ENCODE measurements at regions not wholly inside any gene's neighbourhood (a gene's known extent, or its start where the extent isn't known, plus 50 kb on each side); places are given as distances from the start of the nearest gene placed in this dataset.
A peak's percentile ranks its signal among the peaks of the same experiment; 100 is the strongest.

GRCh38 chr4:12861422-12861821 is 622.7 kb downstream of the RAB28 start:
- H3K36me3 ChIP-seq (ENCODE audit: insufficient read depth, low read length), result no peaks in the 10 kb centered on the region
- H3K27me3 ChIP-seq (ENCODE audit: insufficient read depth, low read length), result no peaks in the 10 kb centered on the region
- no peaks in the 10 kb centered on the region for H3K4me1 ChIP-seq (ENCODE audit: insufficient read depth, low read length)
- no peak overlapping the region for H3K4me3 ChIP-seq (ENCODE audit: low read length)
- H2AFZ ChIP-seq (ENCODE audit: low read depth, low read length), result no peak overlapping the region
- no peaks in the 10 kb centered on the region for H3K9me3 ChIP-seq (ENCODE audit: low read length)

- Histone ChIP-seq H2AFZ (ENCODE audit: low read depth, low read length) (peak overlapping the region; percentile 53), H3K27me3 (ENCODE audit: insufficient read depth, low read length) (no peaks in the 10 kb centered on the region), H3K36me3 (ENCODE audit: insufficient read depth, low read length) (no peaks in the 10 kb centered on the region), H3K4me3 (ENCODE audit: low read length) (no peak overlapping the region), H3K4me1 (ENCODE audit: insufficient read depth, low read length) (no peaks in the 10 kb centered on the region), H3K9me3 (ENCODE audit: low read length) (no peaks in the 10 kb centered on the region)
Measured at GRCh38 chr4:12852338-12853307, 631.5 kb downstream of the RAB28 start.

DNA sequence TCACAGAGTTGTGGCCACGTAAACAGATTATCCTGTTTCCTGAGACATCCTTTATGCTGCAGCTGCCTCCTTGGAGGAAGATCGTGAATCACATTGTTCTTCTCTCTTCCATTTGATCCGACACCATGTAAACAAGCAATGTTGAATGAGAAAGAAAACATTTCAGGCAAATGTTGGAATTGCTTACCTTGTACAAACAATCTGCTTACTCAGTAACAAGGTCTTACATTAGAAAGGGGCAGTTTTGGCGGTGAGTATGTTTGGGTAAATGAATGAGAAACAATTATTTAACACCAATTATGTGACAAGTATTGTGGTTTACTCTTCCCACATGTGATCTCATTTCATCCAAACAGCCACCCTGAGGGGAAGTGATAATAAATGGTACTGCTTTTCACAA is 637.8 kb downstream of the RAB28 start:
- Histone ChIP-seq H3K36me3 (ENCODE audit: insufficient read depth, low read length) (no peaks in the 10 kb centered on the region), H3K4me3 (ENCODE audit: low read length) (no peak overlapping the region), H3K9me3 (ENCODE audit: low read length) (no peaks in the 10 kb centered on the region), H3K27me3 (ENCODE audit: insufficient read depth, low read length) (no peaks in the 10 kb centered on the region), H3K4me1 (ENCODE audit: insufficient read depth, low read length) (no peaks in the 10 kb centered on the region), H2AFZ (ENCODE audit: low read depth, low read length) (no peak overlapping the region)

DNA sequence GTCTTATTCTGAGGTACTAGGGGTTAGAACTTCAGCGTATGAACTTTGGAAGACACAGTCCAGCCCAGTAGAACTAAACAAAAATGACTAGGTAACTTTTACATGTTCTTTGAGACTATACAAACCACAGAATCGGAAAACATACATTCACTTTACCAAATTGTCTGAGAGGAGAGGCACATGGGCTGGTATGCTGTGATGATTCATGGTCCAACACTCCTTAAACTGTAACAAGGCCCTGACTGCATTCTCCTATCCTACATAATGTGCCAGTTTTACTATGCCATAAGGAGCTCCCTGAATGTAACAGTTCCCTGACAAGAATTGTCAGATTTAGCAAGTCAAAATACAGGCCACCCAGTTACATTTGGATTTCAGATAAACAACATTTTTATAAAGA is 640.0 kb downstream of the RAB28 start:
- H2AFZ ChIP-seq (ENCODE audit: low read depth, low read length), result no peak overlapping the region
- H3K9me3 ChIP-seq (ENCODE audit: low read length), result no peaks in the 10 kb centered on the region
- H3K4me1 ChIP-seq (ENCODE audit: insufficient read depth, low read length), result no peaks in the 10 kb centered on the region
- no peaks in the 10 kb centered on the region for H3K36me3 ChIP-seq (ENCODE audit: insufficient read depth, low read length)
- no peak overlapping the region for H3K4me3 ChIP-seq (ENCODE audit: low read length)
- no peaks in the 10 kb centered on the region for H3K27me3 ChIP-seq (ENCODE audit: insufficient read depth, low read length)

- Histone ChIP-seq H2AFZ (ENCODE audit: low read depth, low read length) (no peak overlapping the region), H3K36me3 (ENCODE audit: insufficient read depth, low read length) (no peaks in the 10 kb centered on the region), H3K4me1 (ENCODE audit: insufficient read depth, low read length) (no peaks in the 10 kb centered on the region)
Measured at GRCh38 chr4:12827966-12828365, 656.2 kb downstream of the RAB28 start.

DNA sequence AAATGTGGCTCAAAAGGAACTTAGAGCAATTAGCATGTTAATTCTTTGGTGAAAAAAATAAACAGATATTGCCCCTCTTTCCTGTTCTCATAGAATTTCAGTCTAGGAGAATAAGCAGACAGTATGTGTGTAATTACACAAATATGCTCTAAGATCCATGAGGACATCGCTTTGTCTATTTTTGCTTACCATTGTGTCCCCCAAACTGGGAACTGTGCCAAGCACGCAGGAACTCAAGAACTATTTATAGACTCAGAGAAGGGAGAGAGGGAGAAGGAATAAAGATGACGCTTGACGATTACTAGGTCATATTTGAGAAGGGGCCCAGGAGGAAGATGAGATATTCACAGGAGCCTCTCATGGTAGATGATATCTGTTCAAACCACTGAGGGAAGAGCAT is 692.6 kb downstream of the RAB28 start:
- H2AFZ ChIP-seq (ENCODE audit: low read depth, low read length), result no peak overlapping the region
- H3K36me3 ChIP-seq (ENCODE audit: insufficient read depth, low read length), result no peaks in the 10 kb centered on the region
- H3K4me3 ChIP-seq (ENCODE audit: low read length), result no peak overlapping the region
- H3K9me3 ChIP-seq (ENCODE audit: low read length), result no peaks in the 10 kb centered on the region
- no peaks in the 10 kb centered on the region for H3K4me1 ChIP-seq (ENCODE audit: insufficient read depth, low read length)
- H3K27me3 ChIP-seq (ENCODE audit: insufficient read depth, low read length), result no peaks in the 10 kb centered on the region

More at GRCh38 chr4:12827966-12828365, 656.2 kb downstream of the RAB28 start:
- Histone ChIP-seq H3K9me3 (ENCODE audit: low read length) (no peaks in the 10 kb centered on the region), H3K27me3 (ENCODE audit: insufficient read depth, low read length) (no peaks in the 10 kb centered on the region), H3K4me3 (ENCODE audit: low read length) (no peak overlapping the region)

DNA sequence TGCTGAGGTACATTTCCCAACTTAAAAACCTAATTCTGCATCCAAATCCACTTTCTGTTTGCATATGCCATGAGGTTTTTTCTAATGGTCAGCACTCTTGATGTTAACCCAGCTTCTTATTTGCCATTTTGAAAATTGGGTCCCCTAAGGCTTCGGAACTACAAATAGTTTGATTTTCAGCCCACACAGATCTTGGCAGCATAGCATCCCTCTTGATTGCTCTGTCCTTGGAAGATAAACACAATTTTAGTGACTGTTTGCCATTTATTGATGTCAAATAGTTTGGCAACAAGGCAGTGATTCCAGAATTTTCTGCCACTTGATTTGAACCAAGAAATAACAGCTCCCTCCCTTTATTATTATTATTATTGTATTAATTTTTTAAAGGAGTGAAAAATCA is 696.9 kb downstream of the RAB28 start:
- Histone ChIP-seq H3K36me3 (ENCODE audit: insufficient read depth, low read length) (no peaks in the 10 kb centered on the region), H3K27me3 (ENCODE audit: insufficient read depth, low read length) (no peaks in the 10 kb centered on the region), H2AFZ (ENCODE audit: low read depth, low read length) (no peak overlapping the region), H3K9me3 (ENCODE audit: low read length) (no peaks in the 10 kb centered on the region), H3K4me1 (ENCODE audit: insufficient read depth, low read length) (no peaks in the 10 kb centered on the region), H3K4me3 (ENCODE audit: low read length) (no peak overlapping the region)

GRCh38 chr4:12778706-12779105 is 705.4 kb downstream of the RAB28 start:
- Histone ChIP-seq H3K4me1 (ENCODE audit: insufficient read depth, low read length) (no peaks in the 10 kb centered on the region), H3K36me3 (ENCODE audit: insufficient read depth, low read length) (no peaks in the 10 kb centered on the region), H3K27me3 (ENCODE audit: insufficient read depth, low read length) (no peaks in the 10 kb centered on the region), H2AFZ (ENCODE audit: low read depth, low read length) (no peak overlapping the region), H3K4me3 (ENCODE audit: low read length) (no peak overlapping the region), H3K9me3 (ENCODE audit: low read length) (no peaks in the 10 kb centered on the region)

- Histone ChIP-seq H3K27me3 (ENCODE audit: insufficient read depth, low read length) (no peaks in the 10 kb centered on the region), H2AFZ (ENCODE audit: low read depth, low read length) (no peak overlapping the region), H3K4me3 (ENCODE audit: low read length) (no peak overlapping the region), H3K9me3 (ENCODE audit: low read length) (no peaks in the 10 kb centered on the region), H3K4me1 (ENCODE audit: insufficient read depth, low read length) (no peaks in the 10 kb centered on the region), H3K36me3 (ENCODE audit: insufficient read depth, low read length) (no peaks in the 10 kb centered on the region)
Measured at GRCh38 chr4:12778191-12778590, 705.9 kb downstream of the RAB28 start.

DNA sequence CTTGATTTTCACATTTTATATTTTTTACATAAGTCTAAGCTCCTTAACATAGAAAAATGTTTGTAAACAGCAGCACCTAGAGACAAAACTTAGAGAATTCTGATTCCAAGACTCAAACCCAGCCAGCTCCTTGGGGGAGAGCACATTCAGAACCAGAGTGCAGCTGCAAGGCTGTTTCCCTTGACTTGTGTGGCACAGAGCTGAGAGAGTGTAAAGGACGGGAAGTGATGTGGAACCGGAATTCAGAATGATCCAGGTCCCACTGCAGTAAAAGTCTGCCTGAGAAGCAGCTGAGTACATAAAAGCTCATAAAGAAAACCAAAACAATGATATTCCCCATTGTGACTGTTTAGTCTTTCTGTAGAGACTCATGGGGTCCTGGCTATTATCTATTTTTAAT is 713.8 kb downstream of the RAB28 start:
- Histone ChIP-seq H2AFZ (ENCODE audit: low read depth, low read length) (peak overlapping the region; percentile 57), H3K36me3 (ENCODE audit: insufficient read depth, low read length) (no peaks in the 10 kb centered on the region), H3K4me3 (ENCODE audit: low read length) (no peak overlapping the region), H3K4me1 (ENCODE audit: insufficient read depth, low read length) (peaks cover 9% of the 10 kb centered on the region), H3K27me3 (ENCODE audit: insufficient read depth, low read length) (no peaks in the 10 kb centered on the region), H3K9me3 (ENCODE audit: low read length) (no peaks in the 10 kb centered on the region)

DNA sequence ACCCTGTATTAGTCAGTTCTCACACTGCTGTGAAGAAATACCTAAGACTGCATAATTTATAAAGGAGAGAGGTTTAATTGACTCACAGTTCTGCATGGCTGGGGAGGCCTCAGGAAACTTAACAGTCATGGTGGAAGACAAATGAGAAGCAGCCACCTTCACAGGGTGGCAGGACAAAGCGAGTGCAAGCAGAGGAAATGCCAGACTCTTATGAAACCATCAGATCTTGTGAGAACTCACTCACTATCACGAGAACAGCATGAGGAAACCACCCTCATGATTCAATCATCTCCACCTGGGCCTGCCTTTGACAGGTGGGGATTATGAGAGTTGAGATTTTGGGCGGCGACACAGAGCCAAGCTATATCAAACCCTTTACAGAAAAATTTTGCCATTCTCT is 722.4 kb downstream of the RAB28 start:
- H3K4me1 ChIP-seq (ENCODE audit: insufficient read depth, low read length), result no peaks in the 10 kb centered on the region
- H3K27me3 ChIP-seq (ENCODE audit: insufficient read depth, low read length), result no peaks in the 10 kb centered on the region
- no peaks in the 10 kb centered on the region for H3K36me3 ChIP-seq (ENCODE audit: insufficient read depth, low read length)
- no peaks in the 10 kb centered on the region for H3K9me3 ChIP-seq (ENCODE audit: low read length)
- H2AFZ ChIP-seq (ENCODE audit: low read depth, low read length), result no peak overlapping the region
- H3K4me3 ChIP-seq (ENCODE audit: low read length), result no peak overlapping the region

GRCh38 chr4:12747154-12747553 is 737.0 kb downstream of the RAB28 start:
- no peaks in the 10 kb centered on the region for H3K36me3 ChIP-seq (ENCODE audit: insufficient read depth, low read length)
- no peak overlapping the region for H3K4me3 ChIP-seq (ENCODE audit: low read length)
- peaks cover 16% of the 10 kb centered on the region for H3K4me1 ChIP-seq (ENCODE audit: insufficient read depth, low read length)
- peak overlapping the region; percentile 2 for H2AFZ ChIP-seq (ENCODE audit: low read depth, low read length)
- no peaks in the 10 kb centered on the region for H3K27me3 ChIP-seq (ENCODE audit: insufficient read depth, low read length)
- no peaks in the 10 kb centered on the region for H3K9me3 ChIP-seq (ENCODE audit: low read length)

DNA sequence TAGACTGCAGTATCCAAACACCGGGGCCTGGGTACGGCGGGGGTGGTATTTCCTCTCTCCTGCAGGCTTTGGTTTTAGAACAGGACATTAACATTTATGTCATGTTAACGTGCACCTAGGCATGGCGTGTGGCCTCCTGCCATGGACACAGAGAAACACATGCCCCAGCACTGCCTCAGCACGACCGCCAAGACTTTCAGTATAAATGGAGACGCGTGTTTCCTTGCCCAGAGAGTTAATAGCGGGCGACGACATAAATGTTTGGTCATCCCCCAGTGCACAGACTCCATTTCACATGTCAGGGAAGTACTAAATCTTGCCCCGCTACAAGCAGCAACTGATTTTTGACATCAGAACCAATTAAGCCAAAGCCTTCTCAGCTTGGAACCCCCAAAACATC is 737.9 kb downstream of the RAB28 start:
- no peak overlapping the region for H2AFZ ChIP-seq (ENCODE audit: low read depth, low read length)
- H3K36me3 ChIP-seq (ENCODE audit: insufficient read depth, low read length), result no peaks in the 10 kb centered on the region
- no peak overlapping the region for H3K4me3 ChIP-seq (ENCODE audit: low read length)
- peaks cover 16% of the 10 kb centered on the region for H3K4me1 ChIP-seq (ENCODE audit: insufficient read depth, low read length)
- no peaks in the 10 kb centered on the region for H3K27me3 ChIP-seq (ENCODE audit: insufficient read depth, low read length)
- H3K9me3 ChIP-seq (ENCODE audit: low read length), result no peaks in the 10 kb centered on the region

- no peak overlapping the region for H2AFZ ChIP-seq (ENCODE audit: low read depth, low read length)
- no peaks in the 10 kb centered on the region for H3K9me3 ChIP-seq (ENCODE audit: low read length)
- H3K27me3 ChIP-seq (ENCODE audit: insufficient read depth, low read length), result no peaks in the 10 kb centered on the region
- H3K4me1 ChIP-seq (ENCODE audit: insufficient read depth, low read length), result no peaks in the 10 kb centered on the region
- H3K4me3 ChIP-seq (ENCODE audit: low read length), result no peak overlapping the region
- H3K36me3 ChIP-seq (ENCODE audit: insufficient read depth, low read length), result no peaks in the 10 kb centered on the region
Measured at GRCh38 chr4:12734586-12734985, 749.6 kb downstream of the RAB28 start.

Data from neuron (in vitro differentiated cells).